IMR-90 (cell line): ENCODE measurements at regions not wholly inside any gene's neighbourhood (a gene's known extent, or its start where the extent isn't known, plus 50 kb on each side); places are given as distances from the start of the nearest gene placed in this dataset.

Experiments
- ATAC-seq: fragments of 200-7000 bp; cut with Tn5 transposase; 2 replicates; pipeline ENCODE4 v1.9.1; 2020; ENCODE audit warnings: low read depth, mild to moderate bottlenecking, moderate library complexity
- BruUV-seq: library from RNA; stranded (reverse); fragments of 400-500 nt; replicated peaks from 2 replicates; lab custom pipeline; 2021; lab: Mats Ljungman, UMichigan
- CTCF ChIA-PET: fragments of 300-600 bp; formaldehyde crosslinking; extraction: SDS; loops from one replicate; lab custom pipeline; 2021; ENCODE audit warnings: antibody characterized with exemption; lab: Yijun Ruan, JAX
- POLR2A ChIA-PET: fragments of 300-600 bp; sonication (Branson Sonifier 250); formaldehyde crosslinking; loops from one replicate; lab custom pipeline; 2022; ENCODE audit warnings: antibody characterized with exemption; ENCODE audit not compliant: unreplicated experiment; lab: Charles Lee
- DNase-seq: peaks from one replicate; pipeline ENCODE4 v3.0.0; 2013
- H2AFZ ChIP-seq: replicated peaks from 2 replicates; pipeline ENCODE3; 2013; ENCODE audit warnings: low read length, mild to moderate bottlenecking; ENCODE audit not compliant: poor library complexity
- H2AK5ac ChIP-seq: 2 replicates; pipeline ENCODE4 v1.6.1; 2013; ENCODE audit warnings: low read depth, low read length, inconsistent platforms
- H2AK9ac ChIP-seq: replicated peaks from 2 replicates; pipeline ENCODE3; 2013; ENCODE audit warnings: mild to moderate bottlenecking, low read depth, low read length, moderate library complexity; ENCODE audit not compliant: poor library complexity
- H2BK120ac ChIP-seq: 2 replicates; pipeline ENCODE4 v1.6.1; 2013; ENCODE audit warnings: low read depth, low read length, inconsistent platforms
- H2BK15ac ChIP-seq: 3 replicates; pipeline ENCODE4 v1.6.1; 2013; ENCODE audit warnings: low read depth, low read length, inconsistent platforms
- H2BK20ac ChIP-seq: 2 replicates; pipeline ENCODE4 v1.6.1; 2013; ENCODE audit warnings: low read depth, mild to moderate bottlenecking, inconsistent platforms, low read length, moderate library complexity
- H2BK5ac ChIP-seq: 2 replicates; pipeline ENCODE4 v1.6.1; 2013; ENCODE audit warnings: mild to moderate bottlenecking, low read depth, low read length, inconsistent platforms; ENCODE audit not compliant: poor library complexity, severe bottlenecking
- H3K14ac ChIP-seq: replicated peaks from 2 replicates; pipeline ENCODE4 v1.6.1; 2013; ENCODE audit warnings: low read depth, low read length, inconsistent platforms
- H3K18ac ChIP-seq: 2 replicates; pipeline ENCODE4 v1.6.1; 2013; ENCODE audit warnings: low read depth, low read length, control low read depth
- H3K23ac ChIP-seq: 2 replicates; pipeline ENCODE4 v1.6.1; 2013; ENCODE audit warnings: low read depth, low read length, inconsistent platforms
- H3K27ac ChIP-seq: 2 replicates; pipeline ENCODE4 v1.5.1; 2013; ENCODE audit warnings: mild to moderate bottlenecking, control low read depth, low read length; ENCODE audit not compliant: insufficient read depth
- H3K27me3 ChIP-seq: 2 replicates; pipeline ENCODE4 v1.6.1; 2013; ENCODE audit warnings: low read length; ENCODE audit not compliant: control insufficient read depth, insufficient read depth
- H3K36me3 ChIP-seq: 2 replicates; pipeline ENCODE4 v1.6.1; 2013; ENCODE audit warnings: low read length, mixed read lengths; ENCODE audit not compliant: control insufficient read depth, insufficient read depth
- H3K4ac ChIP-seq: 2 replicates; pipeline ENCODE4 v1.6.1; 2013; ENCODE audit warnings: low read depth, low read length, inconsistent platforms
- H3K4me1 ChIP-seq: 2 replicates; pipeline ENCODE4 v1.6.1; 2013; ENCODE audit warnings: low read length, mixed read lengths; ENCODE audit not compliant: control insufficient read depth, insufficient read depth
- H3K4me2 ChIP-seq: 2 replicates; pipeline ENCODE4 v1.6.1; 2013; ENCODE audit warnings: low read depth, mild to moderate bottlenecking, control low read depth, low read length, moderate library complexity
- H3K4me3 ChIP-seq: 2 replicates; pipeline ENCODE4 v1.5.1; 2013; ENCODE audit warnings: low read depth, mild to moderate bottlenecking, control low read depth, low read length, moderate library complexity; ENCODE audit not compliant: insufficient read depth
- H3K56ac ChIP-seq: 2 replicates; pipeline ENCODE4 v1.6.1; 2013; ENCODE audit warnings: low read length, inconsistent platforms; ENCODE audit not compliant: insufficient read depth; ENCODE audit errors: extremely low read depth
- H3K79me1 ChIP-seq, 2 experiments: 2 replicates each; pipeline ENCODE4 v1.6.1; 2013; ENCODE audit warnings: low read length in 2 of 2, inconsistent platforms in 1 of 2, low read depth in 1 of 2
- H3K9ac ChIP-seq: 2 replicates; pipeline ENCODE4 v1.6.1; 2013; ENCODE audit warnings: low read depth, low read length, control low read depth
- H3K9me1 ChIP-seq: 2 replicates; pipeline ENCODE4 v1.6.1; 2013; ENCODE audit warnings: low read length, inconsistent platforms; ENCODE audit not compliant: insufficient read depth
- H3K9me3 ChIP-seq: 2 replicates; pipeline ENCODE4 v1.6.1; 2013; ENCODE audit warnings: low read length; ENCODE audit not compliant: control insufficient read depth, insufficient read depth
- H4K20me1 ChIP-seq: 2 replicates; pipeline ENCODE4 v1.6.1; 2013; ENCODE audit warnings: low read length, inconsistent platforms; ENCODE audit not compliant: insufficient read depth
- H4K5ac ChIP-seq: 2 replicates; pipeline ENCODE4 v1.6.1; 2013; ENCODE audit warnings: mild to moderate bottlenecking, low read depth, low read length, control low read depth
- H4K8ac ChIP-seq, 2 experiments: 2 replicates each; pipeline ENCODE4 v1.6.1; 2013; ENCODE audit warnings: low read depth in 2 of 2, low read length in 2 of 2, control low read depth in 1 of 2, inconsistent platforms in 1 of 2
- H4K91ac ChIP-seq: 2 replicates; pipeline ENCODE4 v1.6.1; 2013; ENCODE audit warnings: low read depth, low read length, inconsistent platforms; ENCODE audit not compliant: insufficient read depth
- CEBPB ChIP-seq: IDR thresholded peaks from 2 replicates; pipeline ENCODE4 v1.6.1; 2012; ENCODE audit warnings: low read depth, low read length, improper control_type of control experiment
- MAFK ChIP-seq: IDR thresholded peaks from 2 replicates; pipeline ENCODE4 v1.6.1; 2012; ENCODE audit warnings: low read depth, low read length, improper control_type of control experiment
- MAZ ChIP-seq: IDR thresholded peaks from 2 replicates; pipeline ENCODE4 v1.6.1; 2012; ENCODE audit warnings: low read depth, mild to moderate bottlenecking, low read length, improper control_type of control experiment, moderate library complexity, borderline replicate concordance
- WGBS, 2 experiments: methylation state at CpG; one replicate each; pipeline versions ENCODE4 v1.1.5 to v1.1.7; 2013; ENCODE audit warnings: missing lambda C conversion rate in 2 of 2; ENCODE audit not compliant: insufficient read length in 1 of 2; ENCODE audit errors: extremely low coverage in 2 of 2; 5-methylcytosine and 5-hydroxymethylcytosine counted together
- dilution Hi-C: fragments of 300-500 bp; cut with HindIII; formaldehyde crosslinking; loops from one replicate; pipeline ENCODE4 v1.14.3; 2018; ENCODE audit warnings: low sequenced_read_pairs; ENCODE audit not compliant: unreplicated experiment
- in situ Hi-C: fragments of 300-500 bp; cut with MboI; formaldehyde crosslinking; loops from 3 replicates; pipeline ENCODE4 v1.14.3; 2019; ENCODE audit warnings: low sequenced_read_pairs, inconsistent platforms, mixed read lengths
- intact Hi-C: fragments of 100-400 bp; cut with micrococcal nuclease; formaldehyde crosslinking; loops from 2 replicates; pipeline ENCODE4 v1.10.0; 2022
- TF ChIP-seq, protein P1 (sequence below): fragments of 150-350 bp; IDR thresholded peaks from 2 replicates; pipeline ENCODE4 v1.6.1; 2016; ENCODE audit warnings: low read depth, mild to moderate bottlenecking, low read length, moderate library complexity, borderline replicate concordance

DNA sequence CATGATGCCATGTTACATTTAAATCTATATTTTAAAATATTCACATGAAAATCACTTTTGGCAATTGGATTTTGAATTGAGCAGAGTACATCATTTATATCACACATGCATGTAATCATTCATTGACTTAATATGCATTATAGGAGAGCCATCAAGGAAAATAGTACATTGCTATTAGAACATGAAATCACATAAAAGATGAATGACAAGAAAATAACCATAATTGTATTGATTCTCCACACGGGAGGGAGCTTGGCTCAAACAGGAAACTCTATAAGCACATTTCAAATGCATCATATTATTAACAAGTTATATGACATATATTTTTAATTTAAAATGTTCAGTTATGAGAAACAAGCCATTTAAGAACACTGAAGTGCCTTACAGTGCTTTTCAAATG lies 208.6 kb upstream of the PRR20A start:
- H3K27me3 ChIP-seq, result no peaks in the 10 kb centered on the region
- no peak for ATAC-seq
- no peak overlapping the region for H3K9ac ChIP-seq
- dilution Hi-C loops, result no loop called here
- H3K4ac ChIP-seq, result no peak overlapping the region
- no peak overlapping the region for H3K23ac ChIP-seq
- no peaks in the 10 kb centered on the region for H3K4me1 ChIP-seq
- H2AFZ ChIP-seq, result no peak overlapping the region
- no peak overlapping the region for H2BK5ac ChIP-seq
- in situ Hi-C loops, result no loop called here
- no peak overlapping the region for H3K4me3 ChIP-seq
- H3K27ac ChIP-seq, result no peak overlapping the region
- no peak overlapping the region for H4K8ac ChIP-seq
- H2BK15ac ChIP-seq, result no peak overlapping the region
- no peak overlapping the region for H2BK20ac ChIP-seq
- H2BK120ac ChIP-seq, result no peak overlapping the region
- no peak overlapping the region for H3K14ac ChIP-seq
- H3K79me1 ChIP-seq, result no peaks in the 10 kb centered on the region
- no peak overlapping the region for H4K5ac ChIP-seq
- no peaks in the 10 kb centered on the region for H3K9me1 ChIP-seq
- no peak overlapping the region for H4K91ac ChIP-seq
- CTCF ChIA-PET, result no interaction called here
- H2AK5ac ChIP-seq, result no peak overlapping the region
- DNase-seq, result no peak
- H3K4me2 ChIP-seq, result no peak overlapping the region
- H3K36me3 ChIP-seq, result no peaks in the 10 kb centered on the region
- no peak overlapping the region for H3K18ac ChIP-seq
- no TSS peak for BruUV-seq
- POLR2A ChIA-PET, result no interaction called here
- H4K20me1 ChIP-seq, result no peaks in the 10 kb centered on the region
- H3K56ac ChIP-seq, result no peak overlapping the region
- WGBS, 2 experiments, result no CpG with 5 or more reads among the region's 1 CpG
- intact Hi-C loops, result no loop called here
- H3K9me3 ChIP-seq, result peaks cover 2% of the 10 kb centered on the region; the same call in 1 of the 2 replicates
- no peak overlapping the region for H2AK9ac ChIP-seq
- TF ChIP-seq, protein P1, sequence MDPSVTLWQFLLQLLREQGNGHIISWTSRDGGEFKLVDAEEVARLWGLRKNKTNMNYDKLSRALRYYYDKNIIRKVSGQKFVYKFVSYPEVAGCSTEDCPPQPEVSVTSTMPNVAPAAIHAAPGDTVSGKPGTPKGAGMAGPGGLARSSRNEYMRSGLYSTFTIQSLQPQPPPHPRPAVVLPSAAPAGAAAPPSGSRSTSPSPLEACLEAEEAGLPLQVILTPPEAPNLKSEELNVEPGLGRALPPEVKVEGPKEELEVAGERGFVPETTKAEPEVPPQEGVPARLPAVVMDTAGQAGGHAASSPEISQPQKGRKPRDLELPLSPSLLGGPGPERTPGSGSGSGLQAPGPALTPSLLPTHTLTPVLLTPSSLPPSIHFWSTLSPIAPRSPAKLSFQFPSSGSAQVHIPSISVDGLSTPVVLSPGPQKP, result no peak
- TF ChIP-seq MAZ, result no peak
- no peak for TF ChIP-seq MAFK
- TF ChIP-seq CEBPB, result no peak
